ENCODE measurements at regions not wholly inside any gene's neighbourhood (a gene's known extent, or its start where the extent isn't known, plus 50 kb on each side); places are given as distances from the start of the nearest gene placed in this dataset.

GRCh38 chr7:42603496-42603895 lies 308.4 kb downstream of the C7orf25 start:
- no peak for TF ChIP-seq POLR2A (IDR thresholded peaks at IDR 0.05)
- TF ChIP-seq, protein P1, sequence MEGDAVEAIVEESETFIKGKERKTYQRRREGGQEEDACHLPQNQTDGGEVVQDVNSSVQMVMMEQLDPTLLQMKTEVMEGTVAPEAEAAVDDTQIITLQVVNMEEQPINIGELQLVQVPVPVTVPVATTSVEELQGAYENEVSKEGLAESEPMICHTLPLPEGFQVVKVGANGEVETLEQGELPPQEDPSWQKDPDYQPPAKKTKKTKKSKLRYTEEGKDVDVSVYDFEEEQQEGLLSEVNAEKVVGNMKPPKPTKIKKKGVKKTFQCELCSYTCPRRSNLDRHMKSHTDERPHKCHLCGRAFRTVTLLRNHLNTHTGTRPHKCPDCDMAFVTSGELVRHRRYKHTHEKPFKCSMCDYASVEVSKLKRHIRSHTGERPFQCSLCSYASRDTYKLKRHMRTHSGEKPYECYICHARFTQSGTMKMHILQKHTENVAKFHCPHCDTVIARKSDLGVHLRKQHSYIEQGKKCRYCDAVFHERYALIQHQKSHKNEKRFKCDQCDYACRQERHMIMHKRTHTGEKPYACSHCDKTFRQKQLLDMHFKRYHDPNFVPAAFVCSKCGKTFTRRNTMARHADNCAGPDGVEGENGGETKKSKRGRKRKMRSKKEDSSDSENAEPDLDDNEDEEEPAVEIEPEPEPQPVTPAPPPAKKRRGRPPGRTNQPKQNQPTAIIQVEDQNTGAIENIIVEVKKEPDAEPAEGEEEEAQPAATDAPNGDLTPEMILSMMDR (IDR thresholded peaks at IDR 0.05) = no peak

All from transverse colon (tissue), 3 donors.